GM19238 (cell line): ENCODE measurements at regions not wholly inside any gene's neighbourhood (a gene's known extent, or its start where the extent isn't known, plus 50 kb on each side); places are given as distances from the start of the nearest gene placed in this dataset.

Source experiments
- DNase-seq: peaks from one replicate; pipeline ENCODE4 v3.0.0; 2011; ENCODE audit warnings: low spot score; ENCODE audit not compliant: insufficient read length

GRCh38 chr22:27628341-27628740 lies 173.2 kb downstream of the MN1 start:
- no peak for DNase-seq

GRCh38 chr22:27628891-27629631 lies 172.5 kb downstream of the MN1 start:
- no peak for DNase-seq

- DNase-seq = no peak
Measured at GRCh38 chr22:27629908-27630673, 171.5 kb downstream of the MN1 start.

- no peak for DNase-seq
Measured at GRCh38 chr22:27630754-27631153, 170.8 kb downstream of the MN1 start.

- no peak for DNase-seq
Measured at GRCh38 chr22:27631641-27632040, 169.9 kb downstream of the MN1 start.

- DNase-seq = no peak
Measured at GRCh38 chr22:27632451-27633295, 168.9 kb downstream of the MN1 start.

GRCh38 chr22:27633296-27633871 lies 168.2 kb downstream of the MN1 start:
- DNase-seq = no peak

- no peak for DNase-seq
Measured at GRCh38 chr22:27634043-27634740, 167.4 kb downstream of the MN1 start.

- DNase-seq = no peak
Measured at GRCh38 chr22:27635435-27635834, 166.1 kb downstream of the MN1 start.

GRCh38 chr22:27635852-27636251 lies 165.7 kb downstream of the MN1 start:
- DNase-seq = no peak

GRCh38 chr22:27636716-27637508 lies 164.6 kb downstream of the MN1 start:
- DNase-seq = no peak

- no peak for DNase-seq
Measured at GRCh38 chr22:27637604-27638003, 164.0 kb downstream of the MN1 start.

- no peak for DNase-seq
Measured at GRCh38 chr22:27638329-27639233, 163.0 kb downstream of the MN1 start.

GRCh38 chr22:27639248-27640086 lies 162.1 kb downstream of the MN1 start:
- DNase-seq = no peak

- no peak for DNase-seq
Measured at GRCh38 chr22:27641049-27641795, 160.3 kb downstream of the MN1 start.

GRCh38 chr22:27642104-27642800 lies 159.3 kb downstream of the MN1 start:
- DNase-seq = no peak

GRCh38 chr22:27643907-27644306 lies 157.6 kb downstream of the MN1 start:
- DNase-seq = no peak
